HT-29 (cell line): ENCODE measurements at regions not wholly inside any gene's neighbourhood (a gene's known extent, or its start where the extent isn't known, plus 50 kb on each side); places are given as distances from the start of the nearest gene placed in this dataset.

Source experiments
- DNase-seq: peaks from one replicate; pipeline ENCODE4 v3.0.0-alpha.2; 2015; ENCODE audit warnings: low spot score

GRCh38 chr9:115362640-115363039 lies 244.7 kb upstream of the TNC start:
- no peak for DNase-seq

DNA sequence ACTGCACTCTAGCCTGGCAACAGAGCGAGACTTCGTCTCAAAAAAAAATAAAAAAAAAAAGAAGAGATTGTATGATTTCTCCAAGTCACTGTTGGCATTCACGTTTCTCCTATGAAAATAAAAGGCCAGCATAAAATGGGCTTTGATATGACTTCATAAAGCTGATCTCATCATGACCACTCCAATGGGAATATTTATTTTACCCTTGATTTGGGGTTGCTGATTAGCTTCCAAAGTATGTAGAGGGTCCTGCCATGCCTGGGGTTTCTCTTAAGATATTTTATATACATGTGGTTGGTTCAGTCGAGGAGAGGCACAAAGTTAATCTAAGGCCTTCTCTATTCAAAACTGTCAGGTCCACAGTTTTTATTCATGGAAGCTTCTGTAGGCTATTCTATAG lies 247.0 kb upstream of the TNC start:
- no peak for DNase-seq

DNA sequence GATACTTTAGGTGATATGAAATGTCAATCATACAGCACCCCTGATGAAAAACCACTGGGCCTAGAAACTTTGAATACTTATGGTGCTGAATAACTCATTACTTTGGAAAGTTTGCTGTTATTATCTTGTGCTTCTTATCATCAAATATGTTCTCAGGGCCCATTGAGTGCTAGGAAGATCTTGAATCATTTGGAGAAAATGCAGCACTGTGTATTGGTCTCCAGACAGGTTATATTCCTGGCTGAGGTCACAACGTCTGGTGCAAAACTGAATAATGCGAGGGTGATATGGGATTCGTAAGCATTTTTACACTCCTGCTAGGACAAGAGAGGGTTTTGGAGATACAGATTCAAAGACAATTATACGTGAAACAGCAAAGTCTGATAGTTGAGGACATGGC lies 249.4 kb upstream of the TNC start:
- no peak for DNase-seq

GRCh38 chr9:115367780-115368525 lies 250.0 kb upstream of the TNC start:
- DNase-seq: no peak

DNA sequence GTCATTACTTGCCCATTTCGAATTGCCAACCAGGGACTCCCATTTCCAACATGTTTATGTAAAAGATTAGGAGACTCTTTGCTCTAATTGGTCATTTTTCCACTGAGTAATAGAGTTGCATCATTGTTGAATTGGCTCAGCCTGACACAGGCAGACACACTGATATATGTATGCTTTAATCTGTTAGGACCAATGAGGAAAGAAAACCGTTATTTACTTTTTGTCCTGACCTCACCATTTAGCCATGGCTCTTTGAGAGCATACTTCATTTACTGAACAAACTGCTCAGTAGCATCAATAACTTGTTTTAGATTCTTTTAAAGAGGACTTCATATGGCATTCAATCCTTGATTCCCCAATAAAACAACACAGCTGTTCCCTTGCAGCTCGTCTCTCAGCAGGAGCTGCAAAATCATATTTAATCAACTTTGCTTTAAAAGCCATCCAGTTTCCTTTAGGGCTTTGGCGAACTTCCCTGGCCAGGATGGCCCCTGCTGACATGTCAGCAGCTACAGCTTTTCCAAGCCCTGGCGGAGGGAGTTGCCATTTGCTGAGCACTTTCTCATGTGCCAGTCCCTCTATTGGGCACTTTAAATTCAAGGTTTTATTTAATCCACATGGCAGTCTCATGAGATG lies 251.5 kb upstream of the TNC start:
- no peak for DNase-seq

GRCh38 chr9:115373000-115373709 lies 255.2 kb upstream of the TNC start:
- DNase-seq: peak; percentile 89

GRCh38 chr9:115373710-115374045 lies 255.7 kb upstream of the TNC start:
- no peak for DNase-seq

- DNase-seq: no peak
Observed at GRCh38 chr9:115374724-115375268, 256.8 kb upstream of the TNC start.

DNA sequence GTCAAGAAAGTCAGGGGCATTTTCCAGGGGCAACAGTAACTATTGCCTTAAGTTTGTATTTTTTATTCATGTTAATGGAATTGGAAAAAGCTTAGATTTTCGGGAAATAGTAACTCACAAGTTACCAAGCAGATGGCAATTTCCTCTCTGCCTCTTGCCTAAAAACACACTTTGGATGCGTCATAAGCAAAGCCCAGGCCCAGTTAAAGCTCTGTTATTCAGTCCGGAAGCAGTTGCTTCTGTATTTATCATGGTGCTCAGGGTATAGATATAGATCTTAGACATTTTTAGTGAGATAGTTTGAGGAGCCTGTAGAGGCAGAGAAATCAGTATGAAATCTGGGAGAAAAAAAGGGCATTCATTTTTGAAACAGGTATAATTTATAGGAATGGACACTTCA lies 260.3 kb upstream of the TNC start:
- DNase-seq: no peak

DNA sequence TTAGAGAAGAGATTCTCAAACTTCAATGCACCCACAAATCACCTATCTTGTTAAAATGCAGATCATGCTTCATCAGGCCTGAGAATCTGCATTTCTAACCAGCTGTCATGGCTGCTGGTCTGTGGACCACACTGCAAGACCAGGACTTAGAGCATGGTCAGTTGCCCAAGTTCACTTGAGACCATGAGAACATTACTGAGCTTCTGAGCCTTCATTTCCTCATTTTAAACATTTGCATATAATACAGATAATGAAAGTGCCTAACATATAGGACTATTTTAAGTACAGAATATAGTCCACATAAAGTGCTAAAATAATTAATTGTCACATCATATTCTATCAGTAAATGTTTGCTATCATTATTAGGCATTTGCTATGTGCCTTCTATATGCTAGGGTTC lies 260.8 kb upstream of the TNC start:
- no peak for DNase-seq

DNA sequence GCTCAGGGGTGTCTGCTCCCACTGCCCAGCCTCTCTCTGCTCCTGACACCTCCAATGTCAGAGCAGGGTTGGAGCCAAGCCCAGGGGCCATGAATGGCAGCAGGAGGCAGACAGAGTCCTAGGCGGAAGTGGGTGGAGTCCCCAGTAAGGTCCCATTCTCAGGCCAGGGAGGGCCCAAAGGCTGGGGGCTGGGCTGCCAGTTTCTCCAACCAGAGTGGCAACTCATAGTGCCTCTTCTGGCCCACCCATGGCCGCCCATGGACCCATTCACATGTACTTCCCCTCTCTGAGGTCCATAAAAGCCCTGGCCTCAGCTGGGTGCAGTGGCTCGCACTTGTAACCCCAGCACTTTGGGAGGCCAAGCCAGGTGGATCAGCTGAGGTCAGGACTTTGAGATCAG lies 261.8 kb upstream of the TNC start:
- DNase-seq: no peak

DNA sequence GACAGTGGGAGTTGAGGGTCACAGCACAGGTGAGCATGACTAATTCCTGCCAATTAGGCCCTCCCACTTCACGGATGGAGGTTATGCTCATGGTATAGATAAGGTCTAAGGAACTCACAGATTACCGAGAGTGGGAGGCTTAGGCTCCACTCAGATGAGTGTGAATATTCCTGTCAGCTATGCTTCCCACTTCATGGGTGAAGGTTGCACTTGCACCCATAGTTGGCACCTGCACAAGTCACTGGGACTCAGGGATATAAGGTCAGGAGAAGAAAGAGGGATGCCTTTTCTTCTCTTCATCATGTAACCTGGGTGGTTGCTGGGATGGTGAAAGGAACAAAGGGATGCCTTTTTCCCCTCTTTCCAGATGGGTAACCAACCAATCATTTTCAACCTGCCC lies 264.9 kb upstream of the TNC start:
- DNase-seq: no peak

GRCh38 chr9:115385383-115386122 lies 267.6 kb upstream of the TNC start:
- DNase-seq: no peak

GRCh38 chr9:115386963-115387770 lies 269.2 kb upstream of the TNC start:
- no peak for DNase-seq

DNA sequence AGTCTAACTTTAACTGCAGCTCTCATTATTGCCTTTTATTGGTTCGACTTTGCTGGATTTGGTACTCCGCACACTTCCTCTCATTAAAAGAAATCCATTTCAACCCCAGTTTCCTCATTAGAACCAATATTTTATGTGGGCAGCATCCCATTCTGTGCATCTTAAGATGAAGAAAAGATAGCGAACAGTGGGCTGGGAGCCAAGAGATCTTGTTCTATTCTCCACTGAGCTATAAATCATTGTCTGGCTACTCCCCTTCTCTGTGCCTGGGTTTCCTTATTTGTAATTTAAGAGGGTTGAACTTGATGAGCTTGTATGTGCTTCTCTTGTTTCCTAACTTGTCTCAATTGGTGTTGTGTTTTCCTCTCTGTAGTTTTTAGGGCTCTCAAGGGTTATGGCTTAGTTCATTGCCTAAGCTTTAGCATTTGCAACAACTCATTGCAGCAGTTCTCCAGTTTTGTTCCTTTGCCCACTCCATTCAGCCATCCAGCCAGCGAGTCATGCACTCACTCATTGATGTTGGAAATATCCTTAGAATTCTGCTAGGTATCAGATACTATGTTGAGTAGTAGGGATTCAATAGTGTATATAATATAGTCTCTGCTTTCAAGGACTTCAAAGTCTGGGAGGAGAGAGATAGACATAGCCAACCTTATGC lies 273.3 kb upstream of the TNC start:
- peak; percentile 36 for DNase-seq

DNA sequence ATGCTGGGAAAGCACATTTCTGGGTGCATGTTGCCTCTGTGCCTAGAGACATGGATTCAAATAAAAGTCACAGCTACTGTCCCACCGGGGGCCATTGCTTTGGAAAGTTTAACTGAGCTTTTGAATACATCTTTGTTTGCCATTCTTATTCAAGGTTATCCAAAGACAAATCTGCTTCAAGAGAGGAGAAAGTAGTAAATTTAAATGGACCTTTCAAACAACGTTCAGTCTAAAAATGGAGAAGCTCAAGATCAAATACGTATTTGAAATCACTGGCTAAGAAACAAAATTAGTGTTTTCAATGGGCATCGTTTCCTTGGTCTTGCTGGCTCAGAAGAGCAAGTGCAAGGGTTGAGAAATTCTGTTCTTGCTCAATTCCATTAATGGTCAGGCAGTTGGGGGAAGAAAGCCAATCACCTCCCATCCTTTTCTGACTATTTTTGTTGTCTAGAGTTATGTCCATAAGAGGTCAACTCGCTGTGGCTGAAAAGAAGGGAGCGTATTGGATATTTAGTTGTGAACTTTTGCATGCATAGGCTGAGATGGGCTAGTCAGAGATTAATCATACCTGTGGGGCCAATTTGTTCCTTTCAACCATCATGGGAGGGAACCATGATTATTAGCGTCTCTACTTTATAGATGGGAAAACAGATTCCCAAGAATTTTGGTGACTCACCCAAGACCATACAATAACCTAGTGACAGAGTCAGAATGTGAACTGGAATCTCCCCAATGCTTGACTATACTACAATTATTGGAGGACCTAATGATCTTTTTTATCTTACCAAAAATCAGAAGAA lies 276.2 kb upstream of the TNC start:
- DNase-seq: no peak

- DNase-seq: peak; percentile 2
Observed at GRCh38 chr9:115395511-115396021, 277.6 kb upstream of the TNC start.

DNA sequence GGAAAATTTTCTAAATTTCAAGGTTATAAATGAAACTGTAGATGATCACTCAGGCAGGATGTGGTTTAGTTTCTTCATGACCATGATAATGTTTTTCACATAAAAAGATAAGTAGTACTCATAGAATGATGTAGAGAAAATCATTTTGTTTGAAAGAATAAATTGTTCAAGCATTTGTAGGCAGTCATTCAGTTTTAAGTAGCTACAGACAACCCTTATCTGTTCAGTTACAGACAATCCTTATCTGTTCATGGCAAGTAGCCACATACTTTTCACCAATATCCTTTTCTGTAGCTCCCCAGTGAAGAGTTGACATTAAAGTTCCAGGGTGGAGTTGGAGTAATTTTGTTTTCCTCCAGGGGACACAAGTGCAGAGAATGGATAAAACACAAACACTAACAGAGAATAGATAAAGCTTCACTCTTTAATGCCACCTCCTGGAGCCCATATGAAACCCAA lies 278.1 kb upstream of the TNC start:
- peak; percentile 22 for DNase-seq

DNA sequence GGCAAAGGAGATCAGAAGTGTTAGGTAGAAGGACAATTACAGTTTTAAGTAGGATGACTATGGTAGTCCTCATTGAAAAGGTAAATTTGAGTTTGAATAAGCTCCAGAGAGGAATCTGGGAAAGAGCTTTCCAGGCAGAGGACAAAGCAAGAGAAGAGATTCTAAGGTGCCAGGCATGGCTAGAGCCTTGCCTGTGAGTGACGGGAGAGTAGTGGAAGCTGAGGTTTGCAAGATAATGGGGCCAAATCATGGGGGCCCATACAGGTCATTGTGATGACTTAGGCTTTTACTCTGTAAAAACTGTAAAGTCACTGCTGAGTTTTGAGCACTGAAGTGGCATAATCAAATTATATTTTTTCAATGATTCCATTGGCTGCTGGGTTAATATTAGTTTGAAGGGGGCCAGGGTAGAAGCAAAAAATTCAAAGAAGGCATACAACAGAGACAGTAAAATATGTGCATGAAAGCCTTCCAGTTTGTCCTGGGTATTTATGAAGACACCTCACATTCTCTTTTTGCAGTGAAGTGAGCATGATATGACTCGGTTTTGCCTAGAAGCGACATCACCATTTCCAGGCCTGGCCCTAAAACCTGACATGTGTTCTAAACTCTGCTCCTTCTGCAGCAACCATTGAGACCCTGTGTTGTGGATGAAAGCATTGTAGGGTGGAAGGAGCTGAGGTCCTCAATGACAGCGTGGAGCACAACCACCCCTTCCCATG lies 279.8 kb upstream of the TNC start:
- DNase-seq: no peak
